Suprapubic skin (tissue), 4 donors: ENCODE measurements at regions not wholly inside any gene's neighbourhood (a gene's known extent, or its start where the extent isn't known, plus 50 kb on each side); places are given as distances from the start of the nearest gene placed in this dataset.

Experiments used
- DNase-seq, 2 donors: peaks; one replicate each; pipeline ENCODE4 v3.0.0-alpha.2; 2019; ENCODE audit warnings: low spot score in 2 of 2
- H3K27ac ChIP-seq: fragments of 200-600 bp; sonication (generic); one replicate; pipeline ENCODE4 v1.5.1; 2019
- H3K27me3 ChIP-seq: fragments of 200-600 bp; sonication (generic); one replicate; pipeline ENCODE4 v1.5.1; 2019
- H3K36me3 ChIP-seq: fragments of 200-600 bp; sonication (generic); one replicate; pipeline ENCODE4 v1.5.1; 2019
- H3K4me1 ChIP-seq: fragments of 200-600 bp; sonication (generic); one replicate; pipeline ENCODE4 v1.5.1; 2019
- H3K4me3 ChIP-seq: fragments of 200-600 bp; sonication (generic); one replicate; pipeline ENCODE4 v1.5.1; 2019; ENCODE audit warnings: mild to moderate bottlenecking
- H3K9me3 ChIP-seq: fragments of 200-600 bp; sonication (generic); one replicate; pipeline ENCODE4 v1.5.1; 2019
- EP300 ChIP-seq: sonication (generic); formaldehyde crosslinking; IDR thresholded peaks from one replicate; pipeline ENCODE4 v1.6.1; 2017; ENCODE audit warnings: antibody characterized with exemption
- POLR2A ChIP-seq, 2 donors: fragments of 450-650 bp; IDR thresholded peaks; one replicate each; pipeline ENCODE4 v1.6.1; 2017; ENCODE audit warnings: antibody characterized with exemption in 2 of 2, mild to moderate bottlenecking in 2 of 2, moderate library complexity in 2 of 2
- POLR2AphosphoS5 ChIP-seq, 3 donors: sonication (generic); formaldehyde crosslinking; IDR thresholded peaks; one replicate each; pipeline ENCODE4 v1.6.1; 2017; ENCODE audit warnings: antibody characterized with exemption in 3 of 3
- WGBS: methylation state at CpG from one replicate; pipeline ENCODE4 v1.1.5; 2018; 5-methylcytosine and 5-hydroxymethylcytosine counted together
- TF ChIP-seq, protein P1 (sequence below), 2 donors: fragments of 200-600 bp in 1 of 2; fragments of 450-650 bp in 1 of 2; sonication (generic) in 1 of 2; IDR thresholded peaks; one replicate each; pipeline ENCODE4 v1.5.1; 2016 to 2019; ENCODE audit warnings: antibody characterized with exemption in 2 of 2, mild to moderate bottlenecking in 1 of 2, moderate library complexity in 1 of 2

- Histone ChIP-seq H3K4me3 (no peak overlapping the region), H3K4me1 (peaks cover 39% of the 10 kb centered on the region), H3K27ac (no peak overlapping the region), H3K27me3 (no peaks in the 10 kb centered on the region), H3K9me3 (peaks cover 8% of the 10 kb centered on the region), H3K36me3 (no peaks in the 10 kb centered on the region)
- TF ChIP-seq EP300 (no peak), POLR2AphosphoS5 (IDR thresholded peaks at IDR 0.05) (no peak), POLR2A (IDR thresholded peaks at IDR 0.05) (no peak)
- TF ChIP-seq, protein P1, sequence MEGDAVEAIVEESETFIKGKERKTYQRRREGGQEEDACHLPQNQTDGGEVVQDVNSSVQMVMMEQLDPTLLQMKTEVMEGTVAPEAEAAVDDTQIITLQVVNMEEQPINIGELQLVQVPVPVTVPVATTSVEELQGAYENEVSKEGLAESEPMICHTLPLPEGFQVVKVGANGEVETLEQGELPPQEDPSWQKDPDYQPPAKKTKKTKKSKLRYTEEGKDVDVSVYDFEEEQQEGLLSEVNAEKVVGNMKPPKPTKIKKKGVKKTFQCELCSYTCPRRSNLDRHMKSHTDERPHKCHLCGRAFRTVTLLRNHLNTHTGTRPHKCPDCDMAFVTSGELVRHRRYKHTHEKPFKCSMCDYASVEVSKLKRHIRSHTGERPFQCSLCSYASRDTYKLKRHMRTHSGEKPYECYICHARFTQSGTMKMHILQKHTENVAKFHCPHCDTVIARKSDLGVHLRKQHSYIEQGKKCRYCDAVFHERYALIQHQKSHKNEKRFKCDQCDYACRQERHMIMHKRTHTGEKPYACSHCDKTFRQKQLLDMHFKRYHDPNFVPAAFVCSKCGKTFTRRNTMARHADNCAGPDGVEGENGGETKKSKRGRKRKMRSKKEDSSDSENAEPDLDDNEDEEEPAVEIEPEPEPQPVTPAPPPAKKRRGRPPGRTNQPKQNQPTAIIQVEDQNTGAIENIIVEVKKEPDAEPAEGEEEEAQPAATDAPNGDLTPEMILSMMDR (IDR thresholded peaks at IDR 0.05), result no peak
- no peak for DNase-seq
- 82% methylated on average over 2 of the region's 2 CpGs for WGBS
Observed at GRCh38 chr9:108663422-108663821, 192.4 kb downstream of the ACTL7B start.

GRCh38 chr9:108662956-108663355 lies 192.8 kb downstream of the ACTL7B start:
- Histone ChIP-seq H3K36me3 (no peaks in the 10 kb centered on the region), H3K9me3 (peaks cover 8% of the 10 kb centered on the region), H3K4me3 (no peak overlapping the region), H3K27ac (no peak overlapping the region), H3K27me3 (no peaks in the 10 kb centered on the region), H3K4me1 (peaks cover 39% of the 10 kb centered on the region)
- TF ChIP-seq, protein P1 (IDR thresholded peaks at IDR 0.05), result no peak
- TF ChIP-seq POLR2AphosphoS5 (IDR thresholded peaks at IDR 0.05), result no peak
- no peak for TF ChIP-seq POLR2A (IDR thresholded peaks at IDR 0.05)
- no peak for TF ChIP-seq EP300
- no peak for DNase-seq
- WGBS, result 91% methylated on average over 4 of the region's 4 CpGs

- H3K27ac ChIP-seq, result no peak overlapping the region
- no peak for TF ChIP-seq POLR2AphosphoS5 (IDR thresholded peaks at IDR 0.05)
- TF ChIP-seq, protein P1 (IDR thresholded peaks at IDR 0.05), result no peak
- TF ChIP-seq POLR2A (IDR thresholded peaks at IDR 0.05), result no peak
- TF ChIP-seq EP300, result no peak
- DNase-seq, result no peak
- H3K4me3 ChIP-seq, result no peak overlapping the region
- 58% methylated on average over 6 of the region's 6 CpGs for WGBS
- peaks cover 8% of the 10 kb centered on the region for H3K9me3 ChIP-seq
- H3K27me3 ChIP-seq, result no peaks in the 10 kb centered on the region
- peaks cover 39% of the 10 kb centered on the region for H3K4me1 ChIP-seq
- no peaks in the 10 kb centered on the region for H3K36me3 ChIP-seq
Observed at GRCh38 chr9:108662091-108662875, 193.5 kb downstream of the ACTL7B start.

GRCh38 chr9:108656566-108656965 lies 199.2 kb downstream of the ACTL7B start:
- no peak for TF ChIP-seq EP300
- Histone ChIP-seq H3K27ac (no peak overlapping the region), H3K4me1 (peaks cover 6% of the 10 kb centered on the region), H3K36me3 (no peaks in the 10 kb centered on the region), H3K4me3 (no peak overlapping the region), H3K27me3 (no peaks in the 10 kb centered on the region), H3K9me3 (peaks cover 8% of the 10 kb centered on the region)
- 54% methylated on average over 5 of the region's 5 CpGs for WGBS
- no peak for DNase-seq

GRCh38 chr9:108655818-108656217 lies 200.0 kb downstream of the ACTL7B start:
- Histone ChIP-seq H3K27me3 (no peaks in the 10 kb centered on the region), H3K4me1 (peaks cover 6% of the 10 kb centered on the region), H3K4me3 (no peak overlapping the region), H3K27ac (no peak overlapping the region), H3K9me3 (peaks cover 8% of the 10 kb centered on the region), H3K36me3 (no peaks in the 10 kb centered on the region)
- no peak for DNase-seq
- TF ChIP-seq EP300 (no peak), POLR2A (IDR thresholded peaks at IDR 0.05) (no peak), POLR2AphosphoS5 (IDR thresholded peaks at IDR 0.05) (no peak)
- TF ChIP-seq, protein P1 (IDR thresholded peaks at IDR 0.05), result no peak
- 72% methylated on average over 7 of the region's 7 CpGs for WGBS

- peaks cover 6% of the 10 kb centered on the region for H3K4me1 ChIP-seq
- no peaks in the 10 kb centered on the region for H3K27me3 ChIP-seq
- no peaks in the 10 kb centered on the region for H3K36me3 ChIP-seq
- no peak overlapping the region for H3K4me3 ChIP-seq
- DNase-seq, result no peak
- no peak overlapping the region for H3K27ac ChIP-seq
- TF ChIP-seq POLR2A (IDR thresholded peaks at IDR 0.05), result no peak
- no peak for TF ChIP-seq POLR2AphosphoS5 (IDR thresholded peaks at IDR 0.05)
- TF ChIP-seq, protein P1 (IDR thresholded peaks at IDR 0.05), result no peak
- 41% methylated on average over 2 of the region's 2 CpGs for WGBS
- peaks cover 4% of the 10 kb centered on the region for H3K9me3 ChIP-seq
Observed at GRCh38 chr9:108654566-108654965, 201.2 kb downstream of the ACTL7B start.
